Suprapubic skin (tissue), 3 donors: ENCODE measurements at regions not wholly inside any gene's neighbourhood (a gene's known extent, or its start where the extent isn't known, plus 50 kb on each side); places are given as distances from the start of the nearest gene placed in this dataset.

Experiments used
- CTCF ChIP-seq, 2 donors: fragments of 200-600 bp in 1 of 2; fragments of 450-650 bp in 1 of 2; sonication (generic) in 1 of 2; IDR thresholded peaks; one replicate each; pipeline ENCODE4 v1.5.1; 2016 to 2019; ENCODE audit warnings: antibody characterized with exemption in 2 of 2, mild to moderate bottlenecking in 1 of 2, moderate library complexity in 1 of 2
- POLR2AphosphoS5 ChIP-seq, 3 donors: sonication (generic); formaldehyde crosslinking; IDR thresholded peaks; one replicate each; pipeline ENCODE4 v1.6.1; 2017; ENCODE audit warnings: antibody characterized with exemption in 3 of 3

DNA sequence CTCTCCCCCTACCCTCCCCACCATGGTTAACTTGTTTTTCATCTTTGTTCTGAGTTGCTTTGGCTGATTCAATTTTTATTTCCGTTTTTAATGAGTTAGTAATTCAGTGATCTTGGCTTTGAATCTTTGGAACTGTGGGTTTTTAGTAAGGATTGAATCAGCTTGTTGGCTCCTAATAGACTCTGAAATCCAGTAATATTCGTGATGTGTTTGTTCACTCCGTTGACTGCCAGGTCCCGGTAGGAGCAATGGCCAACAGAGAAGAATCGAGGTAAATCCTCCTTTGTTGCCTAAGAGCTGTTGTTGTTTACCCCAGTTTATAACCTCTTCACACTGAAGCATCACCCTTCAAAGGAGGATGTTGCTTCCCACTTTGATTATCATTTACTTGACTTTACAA, 92.7 kb downstream of the PCSK1 start:
- no peak for TF ChIP-seq CTCF (IDR thresholded peaks at IDR 0.05)
- TF ChIP-seq POLR2AphosphoS5 (IDR thresholded peaks at IDR 0.05), result no peak
